ENCODE measurements at regions not wholly inside any gene's neighbourhood (a gene's known extent, or its start where the extent isn't known, plus 50 kb on each side); places are given as distances from the start of the nearest gene placed in this dataset.

GRCh38 chr12:116382686-116383530, 105.4 kb upstream of the MED13L start:
- no peak for DNase-seq

- no peak for DNase-seq
Observed at GRCh38 chr12:116384175-116384574, 106.7 kb upstream of the MED13L start.

- DNase-seq, result no peak
Observed at GRCh38 chr12:116384691-116385485, 107.4 kb upstream of the MED13L start.

- DNase-seq, result no peak
Observed at GRCh38 chr12:116385486-116386217, 108.2 kb upstream of the MED13L start.

- no peak for DNase-seq
Observed at GRCh38 chr12:116389326-116389725, 111.8 kb upstream of the MED13L start.

- DNase-seq, result no peak
Observed at GRCh38 chr12:116389990-116390389, 112.5 kb upstream of the MED13L start.

GRCh38 chr12:116390401-116391335, 113.2 kb upstream of the MED13L start:
- DNase-seq, result no peak

GRCh38 chr12:116391501-116391900, 114.0 kb upstream of the MED13L start:
- no peak for DNase-seq

GRCh38 chr12:116392061-116392460, 114.6 kb upstream of the MED13L start:
- DNase-seq, result no peak

- DNase-seq, result no peak
Observed at GRCh38 chr12:116393255-116393654, 115.8 kb upstream of the MED13L start.

GRCh38 chr12:116393859-116394650, 116.6 kb upstream of the MED13L start:
- no peak for DNase-seq

- DNase-seq, result no peak
Observed at GRCh38 chr12:116395396-116395795, 117.9 kb upstream of the MED13L start.

GRCh38 chr12:116397148-116397547, 119.7 kb upstream of the MED13L start:
- no peak for DNase-seq

GRCh38 chr12:116398193-116398592, 120.7 kb upstream of the MED13L start:
- DNase-seq, result no peak

- no peak for DNase-seq
Observed at GRCh38 chr12:116399055-116399454, 121.6 kb upstream of the MED13L start.

GRCh38 chr12:116400636-116401372, 123.3 kb upstream of the MED13L start:
- DNase-seq, result no peak

- no peak for DNase-seq
Observed at GRCh38 chr12:116401565-116401964, 124.1 kb upstream of the MED13L start.

GRCh38 chr12:116402163-116402939, 124.9 kb upstream of the MED13L start:
- no peak for DNase-seq

GRCh38 chr12:116403546-116403945, 126.1 kb upstream of the MED13L start:
- DNase-seq, result no peak

GRCh38 chr12:116404247-116404646, 126.8 kb upstream of the MED13L start:
- DNase-seq, result no peak
